Large intestine (tissue), 3 donors: ENCODE measurements at regions not wholly inside any gene's neighbourhood (a gene's known extent, or its start where the extent isn't known, plus 50 kb on each side); places are given as distances from the start of the nearest gene placed in this dataset.
"Not testable (repeated sequence)": the region's sequence is repeated elsewhere in the genome, so short reads cannot be mapped to it uniquely, and the experiment has no call there.

Experiments used
- DNase-seq, 2 donors: peaks; one replicate each; pipeline versions ENCODE4 v3.0.0 to v3.0.0-alpha.2; 2013
- H3K27ac ChIP-seq: one replicate; pipeline ENCODE4 v1.5.1; 2013; ENCODE audit warnings: low read length
- H3K27me3 ChIP-seq: 2 replicates; pipeline ENCODE4 v1.6.1; 2013; ENCODE audit warnings: low read length; ENCODE audit not compliant: control insufficient read depth, insufficient read depth
- H3K36me3 ChIP-seq: 2 replicates; pipeline ENCODE4 v1.6.1; 2013; ENCODE audit warnings: low read length; ENCODE audit not compliant: control insufficient read depth, insufficient read depth
- H3K4me1 ChIP-seq: one replicate; pipeline ENCODE4 v1.6.1; 2013; ENCODE audit warnings: low read length; ENCODE audit not compliant: control insufficient read depth, insufficient read depth
- H3K4me3 ChIP-seq: one replicate; pipeline ENCODE4 v1.5.1; 2013; ENCODE audit warnings: low read length
- H3K9me3 ChIP-seq: one replicate; pipeline ENCODE4 v1.6.1; 2013; ENCODE audit warnings: mild to moderate bottlenecking, low read depth, low read length, moderate library complexity; ENCODE audit not compliant: control insufficient read depth
- WGBS: methylation state at CpG from one replicate; pipeline ENCODE4 v1.1.5; 2013; ENCODE audit warnings: low lambda C conversion rate; ENCODE audit not compliant: insufficient coverage; 5-methylcytosine and 5-hydroxymethylcytosine counted together

- no peaks in the 10 kb centered on the region for H3K9me3 ChIP-seq
- WGBS, result no CpG with 5 or more reads among the region's 3 CpGs
- H3K4me3 ChIP-seq, result no peak overlapping the region
- H3K36me3 ChIP-seq, result no peaks in the 10 kb centered on the region
- no peaks in the 10 kb centered on the region for H3K4me1 ChIP-seq
- DNase-seq, result no peak
- no peak overlapping the region for H3K27ac ChIP-seq
- H3K27me3 ChIP-seq, result no peaks in the 10 kb centered on the region
Observed at GRCh38 chr5:119746984-119747383, 117.6 kb downstream of the FAM170A start.

- Histone ChIP-seq H3K4me3 (no peak overlapping the region), H3K4me1 (no peaks in the 10 kb centered on the region), H3K9me3 (no peaks in the 10 kb centered on the region), H3K27ac (no peak overlapping the region), H3K36me3 (no peaks in the 10 kb centered on the region), H3K27me3 (no peaks in the 10 kb centered on the region)
- DNase-seq, result no peak
- 100% methylated on average over 1 of the region's 24 CpGs for WGBS
Observed at GRCh38 chr5:119750887-119751733, 121.8 kb downstream of the FAM170A start.

GRCh38 chr5:119751734-119752094 lies 122.4 kb downstream of the FAM170A start:
- WGBS, result no CpG with 5 or more reads among the region's 6 CpGs
- H3K36me3 ChIP-seq, result no peaks in the 10 kb centered on the region
- DNase-seq, result no peak
- no peaks in the 10 kb centered on the region for H3K4me1 ChIP-seq
- H3K27ac ChIP-seq, result no peak overlapping the region
- H3K27me3 ChIP-seq, result no peaks in the 10 kb centered on the region
- H3K4me3 ChIP-seq, result no peak overlapping the region
- no peaks in the 10 kb centered on the region for H3K9me3 ChIP-seq

GRCh38 chr5:119752921-119753886 lies 123.8 kb downstream of the FAM170A start:
- H3K4me1 ChIP-seq, result no peaks in the 10 kb centered on the region
- H3K36me3 ChIP-seq, result no peaks in the 10 kb centered on the region
- WGBS, result no CpG with 5 or more reads among the region's 8 CpGs
- no peak overlapping the region for H3K27ac ChIP-seq
- H3K9me3 ChIP-seq, result no peaks in the 10 kb centered on the region
- DNase-seq, result no peak
- H3K27me3 ChIP-seq, result no peaks in the 10 kb centered on the region
- no peak overlapping the region for H3K4me3 ChIP-seq

- WGBS, result no CpG with 5 or more reads among the region's 7 CpGs
Observed at GRCh38 chr5:119754825-119755224, 125.5 kb downstream of the FAM170A start.

GRCh38 chr5:119757276-119757675 lies 127.9 kb downstream of the FAM170A start:
- H3K4me1 ChIP-seq, result no peaks in the 10 kb centered on the region
- no peak overlapping the region for H3K27ac ChIP-seq
- H3K36me3 ChIP-seq, result no peaks in the 10 kb centered on the region
- H3K9me3 ChIP-seq, result no peaks in the 10 kb centered on the region
- DNase-seq, result no peak
- no CpG with 5 or more reads among the region's 2 CpGs for WGBS
- H3K4me3 ChIP-seq, result no peak overlapping the region
- no peaks in the 10 kb centered on the region for H3K27me3 ChIP-seq

More at GRCh38 chr5:119754825-119755224, 125.5 kb downstream of the FAM170A start:
- H3K36me3 ChIP-seq, H3K9me3 ChIP-seq, H3K4me3 ChIP-seq, DNase-seq, H3K4me1 ChIP-seq, H3K27ac ChIP-seq, H3K27me3 ChIP-seq: not testable (repeated sequence)

GRCh38 chr5:119769695-119770693 lies 140.6 kb downstream of the FAM170A start:
- not testable (repeated sequence) for H3K27me3 ChIP-seq, H3K36me3 ChIP-seq, H3K4me3 ChIP-seq, H3K27ac ChIP-seq, H3K4me1 ChIP-seq, DNase-seq, H3K9me3 ChIP-seq
- WGBS, result no CpG with 5 or more reads among the region's 11 CpGs

GRCh38 chr5:119780145-119780544 lies 150.8 kb downstream of the FAM170A start:
- not testable (repeated sequence) for H3K4me3 ChIP-seq, DNase-seq, H3K9me3 ChIP-seq, H3K36me3 ChIP-seq, H3K27ac ChIP-seq, H3K4me1 ChIP-seq, H3K27me3 ChIP-seq
- no CpG with 5 or more reads among the region's 15 CpGs for WGBS

GRCh38 chr5:119785057-119785456 lies 155.7 kb downstream of the FAM170A start:
- Histone ChIP-seq H3K27ac (no peak overlapping the region), H3K4me1 (no peaks in the 10 kb centered on the region), H3K27me3 (no peaks in the 10 kb centered on the region), H3K36me3 (no peaks in the 10 kb centered on the region), H3K9me3 (no peaks in the 10 kb centered on the region), H3K4me3 (no peak overlapping the region)
- no peak for DNase-seq
